ENCODE measurements at regions not wholly inside any gene's neighbourhood (a gene's known extent, or its start where the extent isn't known, plus 50 kb on each side); places are given as distances from the start of the nearest gene placed in this dataset.

DNA sequence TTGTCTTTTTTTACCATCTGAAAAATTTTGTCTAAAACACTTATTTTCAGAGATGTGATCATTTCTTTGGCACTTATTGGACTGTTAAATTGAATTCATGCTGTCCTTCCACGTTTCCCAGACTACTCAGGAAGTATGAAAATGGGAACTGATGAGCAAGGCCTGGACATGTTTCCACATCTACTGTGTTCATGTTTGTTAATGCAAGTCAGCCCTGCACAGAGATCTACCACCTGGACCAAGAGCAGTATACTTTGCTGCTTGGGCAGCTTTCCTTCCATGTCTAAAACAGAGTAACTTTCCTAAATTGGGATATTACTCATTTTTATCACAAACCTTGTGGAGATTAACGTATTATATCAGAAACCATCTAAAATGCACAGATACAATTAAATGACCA lies 687.4 kb downstream of the DIAPH3 start:
- no peak for DNase-seq

- peak; percentile 42 for DNase-seq
Measured at GRCh38 chr13:59477011-59477410, 686.7 kb downstream of the DIAPH3 start.

GRCh38 chr13:59478908-59479307 lies 684.8 kb downstream of the DIAPH3 start:
- no peak for DNase-seq

DNA sequence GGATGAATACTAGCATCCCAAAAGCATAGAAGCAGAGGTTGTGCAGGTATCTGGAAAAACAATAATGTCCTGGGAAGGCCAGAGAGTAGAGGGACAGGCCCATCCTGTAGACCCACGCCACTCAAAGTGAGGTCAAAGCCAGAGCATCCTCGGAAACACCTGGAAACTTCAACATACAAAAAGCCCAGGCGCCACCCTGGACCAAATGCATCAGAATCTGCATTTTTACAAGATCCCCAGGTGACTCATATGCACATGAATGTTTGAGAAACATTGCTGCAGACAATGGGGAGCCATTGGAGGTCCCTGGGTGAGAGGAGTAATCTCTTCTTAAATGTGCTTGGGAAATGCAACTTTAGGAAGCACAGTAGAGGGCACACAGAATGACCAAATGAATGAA lies 684.1 kb downstream of the DIAPH3 start:
- no peak for DNase-seq

DNA sequence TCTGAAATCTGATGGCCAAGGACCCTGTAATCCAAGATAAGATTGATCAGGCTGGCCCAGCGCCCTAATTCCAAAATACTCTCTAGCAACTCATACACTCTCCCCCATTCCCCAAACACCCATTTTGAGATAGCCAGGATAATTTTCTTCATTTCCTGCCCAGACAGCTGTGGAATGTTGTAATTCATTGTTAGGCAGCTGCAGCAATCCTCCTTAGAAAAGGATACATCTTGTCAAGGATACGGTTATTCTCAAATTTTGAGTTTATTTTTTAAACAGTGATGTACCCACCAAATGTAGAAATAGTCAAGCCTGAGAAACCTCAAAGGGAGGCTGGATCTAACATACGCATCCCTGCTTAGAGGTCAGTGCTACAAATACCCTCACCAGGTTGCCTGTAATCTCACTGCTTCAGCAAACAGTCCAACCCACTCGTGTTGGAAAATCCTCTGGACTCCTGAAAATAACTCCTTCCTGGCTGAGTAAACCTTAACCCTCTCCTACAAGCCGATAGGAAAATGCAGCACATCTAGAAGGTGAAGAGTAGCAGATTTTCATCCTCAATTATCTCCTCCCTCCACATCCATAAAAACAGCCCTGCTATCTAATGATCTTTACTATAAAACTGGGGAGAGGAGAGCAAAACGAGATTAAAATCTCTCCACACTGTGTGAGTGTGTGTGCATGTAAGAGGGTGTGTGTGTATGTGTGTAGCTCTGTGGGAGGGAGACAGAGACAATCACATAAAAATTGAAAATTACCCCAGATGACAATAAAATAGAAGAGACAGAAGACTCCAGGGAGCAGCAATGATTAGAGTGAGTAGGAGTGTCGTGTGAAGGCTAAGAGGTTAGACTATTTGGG lies 683.1 kb downstream of the DIAPH3 start:
- DNase-seq: no peak

DNA sequence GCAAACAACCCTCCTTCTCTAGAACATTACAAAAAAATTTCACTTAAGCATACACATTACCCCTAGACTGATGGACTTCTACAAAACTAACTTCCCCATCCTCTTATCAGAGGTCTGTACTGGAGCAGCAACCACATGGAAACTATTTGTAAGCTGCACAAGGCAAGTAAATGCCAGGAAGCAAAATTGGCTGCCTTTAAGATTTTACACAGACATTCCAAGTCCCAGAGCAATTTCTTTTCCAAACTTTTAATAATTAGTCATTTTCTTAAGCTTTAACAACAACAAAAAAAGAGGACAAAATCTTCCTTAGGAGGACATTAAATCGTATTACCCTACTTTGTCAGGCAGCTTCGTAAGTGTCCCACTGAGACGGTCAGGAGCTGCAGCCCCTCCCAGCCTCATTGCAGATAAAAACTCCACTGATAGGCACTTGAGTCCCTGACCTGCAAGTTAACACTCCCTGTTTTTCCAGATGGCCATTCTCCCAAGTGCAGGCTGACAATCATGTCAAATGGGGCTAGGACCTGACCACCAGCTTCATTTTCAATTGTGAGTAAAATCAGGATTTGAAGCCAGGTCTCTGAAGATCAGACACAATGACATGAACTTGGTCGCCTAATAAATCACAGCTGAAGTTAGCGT lies 680.1 kb downstream of the DIAPH3 start:
- DNase-seq: peak; percentile 87

DNA sequence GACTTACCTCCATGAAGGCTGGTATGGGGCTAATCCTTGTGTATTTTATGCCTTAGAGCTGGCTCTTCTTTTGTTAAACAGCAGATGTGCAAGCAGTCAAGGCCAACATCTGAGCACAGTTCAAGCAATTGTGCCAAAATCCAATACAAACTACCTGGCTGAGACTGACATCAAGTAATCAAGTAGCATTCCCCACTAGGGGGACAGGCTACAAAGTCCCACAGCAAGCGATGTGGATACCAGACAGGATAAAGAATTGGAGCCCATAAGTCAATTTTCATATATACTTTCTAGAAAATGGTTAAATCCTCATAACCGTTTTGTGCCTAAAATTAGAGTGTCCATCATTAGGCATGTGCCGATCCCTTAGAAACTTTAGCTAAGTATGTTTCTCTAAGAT lies 675.8 kb downstream of the DIAPH3 start:
- DNase-seq: no peak

GRCh38 chr13:59488436-59488835 lies 675.3 kb downstream of the DIAPH3 start:
- DNase-seq: no peak

DNA sequence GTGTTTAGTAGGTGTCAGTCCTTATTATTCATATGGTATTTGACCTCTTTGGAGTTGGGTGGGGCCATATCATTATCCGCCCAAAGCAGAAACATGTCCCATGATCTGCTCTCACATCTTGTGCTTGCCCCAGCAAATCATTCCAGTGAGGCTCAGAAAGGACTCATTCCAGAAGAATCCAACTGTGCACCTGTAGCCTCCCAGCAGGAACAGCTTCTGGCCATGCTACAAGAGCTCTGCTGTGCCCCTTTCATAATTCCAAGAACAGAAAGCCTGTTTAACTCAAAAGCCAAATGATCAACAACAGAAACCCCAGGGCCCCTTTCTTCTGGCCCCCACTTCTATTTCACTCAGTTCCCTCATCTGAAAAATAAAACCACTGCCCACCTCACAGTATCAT lies 673.1 kb downstream of the DIAPH3 start:
- DNase-seq: no peak

GRCh38 chr13:59492030-59492636 lies 671.6 kb downstream of the DIAPH3 start:
- DNase-seq: no peak

- peak; percentile 43 for DNase-seq
Measured at GRCh38 chr13:59493436-59493965, 670.2 kb downstream of the DIAPH3 start.

DNA sequence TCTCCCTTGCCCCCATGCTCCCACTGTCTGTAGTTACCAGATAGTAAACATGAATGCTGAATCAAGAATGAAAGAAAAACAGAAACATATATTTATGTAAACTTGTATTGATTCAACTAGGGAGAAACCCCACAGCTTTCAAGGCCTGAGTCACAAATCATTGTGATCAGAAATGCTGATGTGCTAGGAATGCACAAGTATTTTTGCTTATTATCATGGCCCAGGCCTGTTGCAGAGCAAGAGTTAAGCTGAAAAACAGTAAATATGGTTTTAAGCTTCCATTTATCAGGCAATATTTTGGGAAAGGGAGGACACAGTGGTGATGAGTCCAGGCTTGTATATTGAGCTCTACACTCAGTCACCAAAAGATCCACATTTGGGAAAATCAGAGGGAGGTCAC lies 669.6 kb downstream of the DIAPH3 start:
- DNase-seq: peak; percentile 56

DNA sequence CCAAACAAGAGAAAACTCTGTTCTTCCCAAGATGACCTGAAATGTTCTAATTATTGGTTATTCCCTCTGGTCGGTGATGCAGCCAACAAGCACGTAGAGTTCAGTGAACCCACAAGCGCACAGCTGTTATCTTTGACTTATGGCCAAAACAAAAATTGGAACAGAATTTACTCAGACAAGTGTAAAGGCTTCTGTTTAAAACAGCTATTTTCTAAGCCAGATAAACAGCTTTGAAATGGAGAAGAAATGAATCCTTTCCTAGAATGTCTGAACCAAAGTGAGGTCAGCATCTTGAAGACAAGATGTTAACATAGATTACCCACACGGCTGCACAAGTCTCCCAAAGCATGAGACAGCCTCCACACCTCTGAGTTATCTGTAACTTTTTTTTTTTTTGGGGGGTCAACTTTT lies 669.2 kb downstream of the DIAPH3 start:
- DNase-seq: peak; percentile 95

DNA sequence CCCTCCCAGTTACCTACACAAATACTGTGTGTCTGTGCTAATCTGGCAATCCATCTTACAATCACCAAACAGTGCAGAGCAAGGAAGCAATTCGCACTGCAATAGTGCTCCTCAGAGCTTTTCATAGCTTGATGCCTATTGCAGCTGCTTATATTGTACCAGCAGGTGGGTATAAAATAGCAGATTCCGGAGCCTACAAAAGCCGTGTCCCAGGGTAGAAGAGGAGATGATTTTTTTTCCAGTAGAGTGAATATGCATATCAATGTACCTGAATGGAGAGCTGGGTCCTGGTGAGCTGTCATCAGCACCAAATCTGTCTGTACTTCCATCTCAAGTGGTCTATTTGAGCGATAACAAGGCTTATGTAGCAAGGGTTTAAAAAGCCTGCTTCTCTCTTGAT lies 668.4 kb downstream of the DIAPH3 start:
- peak; percentile 69 for DNase-seq

GRCh38 chr13:59495936-59496512 lies 667.7 kb downstream of the DIAPH3 start:
- DNase-seq: no peak

DNA sequence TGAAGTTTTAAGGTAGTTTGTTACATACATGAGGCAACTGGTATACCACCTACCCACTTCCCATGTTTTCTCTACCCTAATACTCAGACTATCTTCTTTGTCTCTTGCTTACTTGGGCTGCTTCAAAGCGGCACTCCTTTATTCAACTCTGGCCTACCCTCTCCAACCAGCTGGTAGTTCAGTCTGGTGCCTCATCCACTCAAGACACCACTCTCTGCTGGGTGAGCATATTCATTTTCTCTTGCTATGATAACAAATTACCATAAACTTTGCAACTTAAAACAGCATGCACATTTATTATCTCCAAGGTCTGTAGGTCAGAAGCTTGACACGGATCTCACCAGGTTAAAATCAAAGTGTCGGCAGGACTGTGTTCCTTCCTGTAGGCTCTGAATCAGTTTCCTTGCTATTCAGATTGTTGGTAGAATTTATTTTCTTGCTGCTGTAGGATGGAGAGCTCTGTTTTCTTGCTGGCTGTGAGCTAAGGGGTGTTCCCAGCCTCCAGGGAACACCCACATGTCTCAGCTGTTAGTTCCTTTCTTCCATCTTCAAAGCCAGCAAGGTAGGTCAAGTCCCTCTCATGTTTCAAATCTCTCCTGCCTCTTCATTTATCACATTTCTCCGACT lies 666.0 kb downstream of the DIAPH3 start:
- DNase-seq: no peak

DNA sequence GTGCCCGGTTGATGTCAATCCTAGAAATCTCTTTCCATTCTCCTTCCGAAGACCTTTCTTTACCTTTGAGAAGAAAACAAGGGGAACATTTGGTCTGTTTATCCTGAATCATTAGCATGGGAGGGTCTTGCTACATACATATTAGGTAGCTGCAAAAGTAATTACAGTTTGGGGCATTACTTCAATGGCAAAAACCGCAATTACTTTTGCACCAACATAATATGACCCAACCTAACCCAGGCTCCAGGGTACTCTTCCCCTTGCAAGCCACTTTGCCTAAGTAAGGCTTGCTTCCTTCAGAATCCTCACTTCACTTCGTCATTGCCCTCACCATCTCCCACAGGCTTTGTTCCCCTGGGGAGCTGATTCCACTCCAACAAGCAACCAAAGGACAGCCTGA lies 662.7 kb downstream of the DIAPH3 start:
- no peak for DNase-seq

- no peak for DNase-seq
Measured at GRCh38 chr13:59504407-59504806, 659.3 kb downstream of the DIAPH3 start.

- no peak for DNase-seq
Measured at GRCh38 chr13:59510386-59510785, 653.3 kb downstream of the DIAPH3 start.

GRCh38 chr13:59513686-59514085 lies 650.0 kb downstream of the DIAPH3 start:
- no peak for DNase-seq

DNA sequence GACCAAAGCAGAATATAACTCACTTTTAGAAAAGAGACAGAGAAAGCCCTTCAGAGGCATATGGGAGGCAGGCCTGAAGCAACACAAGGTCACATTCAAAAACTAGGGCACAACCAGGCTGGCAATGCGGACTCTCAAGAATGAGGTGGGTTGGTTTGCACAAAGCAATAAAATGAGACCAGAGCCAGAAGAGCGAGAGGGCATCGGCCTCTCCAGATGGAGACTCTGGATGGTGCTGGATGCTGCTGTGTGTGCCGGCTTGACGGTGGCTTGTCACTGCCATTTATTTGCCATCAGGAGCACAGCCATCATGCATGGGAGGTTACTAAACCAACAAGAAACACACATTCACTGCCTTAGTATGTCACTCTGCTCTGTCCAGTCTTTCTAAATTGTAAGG lies 649.4 kb downstream of the DIAPH3 start:
- DNase-seq: no peak

- DNase-seq: no peak
Measured at GRCh38 chr13:59519819-59520218, 643.9 kb downstream of the DIAPH3 start.

GRCh38 chr13:59521549-59521948 lies 642.2 kb downstream of the DIAPH3 start:
- no peak for DNase-seq

Measured in OCI-M1 (cell line).